GM19438 (cell line): ENCODE measurements at regions not wholly inside any gene's neighbourhood (a gene's known extent, or its start where the extent isn't known, plus 50 kb on each side); places are given as distances from the start of the nearest gene placed in this dataset.

ENCODE experiments used
- ATAC-seq: cut with Tn5 transposase; IDR thresholded peaks from one replicate; pipeline ENCODE4 v1.9.1; 2021; ENCODE audit warnings: low read depth; ENCODE audit not compliant: unreplicated experiment

- no peak for ATAC-seq
Measured at GRCh38 chr14:34003082-34003668, 52.3 kb upstream of the EGLN3 start.
